ENCODE measurements at regions not wholly inside any gene's neighbourhood (a gene's known extent, or its start where the extent isn't known, plus 50 kb on each side); places are given as distances from the start of the nearest gene placed in this dataset.
"Not testable (repeated sequence)": the region's sequence is repeated elsewhere in the genome, so short reads cannot be mapped to it uniquely, and the experiment has no call there.

DNA sequence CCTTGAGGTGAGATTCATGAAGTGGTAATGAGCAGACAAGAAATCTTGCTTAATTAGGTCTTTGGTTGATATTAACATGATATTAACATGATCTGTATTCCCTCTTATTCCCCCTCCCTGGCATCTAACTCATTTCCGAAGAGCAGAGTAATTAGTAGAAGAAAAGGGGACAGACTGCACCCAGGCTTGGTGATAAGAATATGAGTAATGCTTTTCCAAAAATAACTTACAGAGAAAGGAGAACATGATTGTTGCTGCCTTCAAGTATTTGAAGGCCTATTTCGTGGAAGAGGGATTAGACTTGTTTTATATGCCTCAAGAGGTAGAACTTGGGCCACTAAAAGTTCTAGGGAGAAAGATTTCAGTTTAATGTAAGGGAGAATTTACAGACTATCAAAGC is 130.6 kb upstream of the ATP5MC3 start:
- no peak for DNase-seq

DNA sequence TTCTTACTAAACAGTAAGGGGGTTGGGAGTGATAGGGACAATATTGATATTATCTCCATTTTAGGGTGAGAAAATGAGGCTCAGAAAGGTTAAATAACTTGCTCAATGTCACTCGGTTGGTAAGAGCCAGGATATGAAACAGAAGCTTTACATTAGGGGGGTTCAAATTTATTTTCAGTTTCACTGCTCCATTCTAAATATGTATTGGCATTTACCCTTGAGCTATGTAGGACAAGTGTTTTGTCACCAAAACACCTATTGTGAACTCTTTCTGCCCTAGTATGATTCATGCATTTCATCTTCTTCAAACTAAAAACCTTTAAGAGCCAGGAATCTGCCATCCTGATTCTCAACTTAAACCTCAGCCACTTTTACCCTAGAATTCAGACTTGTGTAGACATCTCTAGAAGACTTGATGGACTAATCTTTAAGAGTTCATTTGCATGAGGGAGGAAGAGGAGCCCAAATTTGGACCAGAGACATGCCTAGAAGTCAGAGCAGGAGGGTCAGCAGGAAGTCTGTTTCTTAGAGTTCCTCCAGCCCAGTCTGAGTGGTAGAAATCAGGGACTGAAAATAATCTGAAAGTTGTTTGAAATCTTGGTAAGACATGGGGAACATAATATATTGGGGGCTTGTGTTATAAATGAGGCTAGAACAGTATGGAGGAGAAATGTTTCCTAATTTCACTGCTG is 129.4 kb upstream of the ATP5MC3 start:
- no peak for DNase-seq

DNA sequence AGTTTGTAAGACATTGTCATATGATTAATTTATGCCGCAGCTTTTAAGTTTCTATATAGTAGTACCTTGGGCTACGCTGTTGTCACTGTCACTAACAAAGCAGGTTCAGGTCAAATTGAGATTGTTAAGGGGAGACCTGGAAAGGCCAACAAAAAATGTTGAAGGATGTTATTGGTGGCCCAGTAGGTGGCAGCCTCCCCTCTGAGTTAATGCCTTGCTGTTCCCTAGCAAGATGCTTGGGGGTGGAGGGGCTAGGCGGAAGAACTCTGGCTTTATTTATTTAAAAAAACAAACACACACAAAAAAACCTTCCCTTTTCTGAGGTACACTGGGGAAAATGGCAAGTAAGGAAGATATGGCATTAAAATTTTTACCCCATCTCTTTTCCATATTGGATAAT is 128.3 kb upstream of the ATP5MC3 start:
- peak; percentile 42 for DNase-seq

DNA sequence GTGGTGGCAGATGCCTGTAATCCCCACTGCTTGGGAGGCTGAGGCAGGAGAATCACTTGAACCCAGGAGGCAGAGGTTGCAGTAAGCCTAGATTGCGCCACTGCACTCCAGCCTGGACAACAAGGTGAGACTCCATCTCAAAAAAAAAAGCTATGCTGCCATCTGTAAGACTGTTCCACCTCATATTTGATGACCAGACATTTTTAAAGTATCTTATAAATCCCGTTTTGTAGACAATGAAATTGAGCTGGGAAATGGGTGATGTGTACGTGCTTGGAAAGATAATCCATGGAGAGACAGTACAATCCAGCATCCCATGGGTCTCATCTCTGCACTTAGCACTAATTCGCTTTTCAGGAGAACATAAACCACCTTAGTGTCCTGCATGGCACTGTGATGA is 126.5 kb upstream of the ATP5MC3 start:
- no peak for DNase-seq

DNA sequence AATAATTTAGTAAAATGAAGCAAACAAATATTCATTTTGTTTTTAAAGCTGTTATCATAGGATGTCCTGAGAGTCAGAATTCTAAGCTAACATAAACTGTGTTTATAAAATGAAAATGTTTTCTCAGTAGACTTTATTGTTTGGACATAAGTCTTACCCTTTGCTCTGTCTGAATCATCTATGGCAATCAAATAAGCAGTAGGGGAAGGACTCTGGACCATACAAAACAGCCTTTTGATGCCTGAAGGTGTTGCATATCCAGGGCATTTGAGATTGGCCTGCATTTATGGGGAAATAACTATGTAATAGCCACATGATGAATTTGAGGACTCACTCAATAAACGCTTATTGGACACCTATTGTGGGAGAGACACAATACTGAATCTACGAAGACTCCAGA is 123.0 kb upstream of the ATP5MC3 start:
- DNase-seq = no peak

DNA sequence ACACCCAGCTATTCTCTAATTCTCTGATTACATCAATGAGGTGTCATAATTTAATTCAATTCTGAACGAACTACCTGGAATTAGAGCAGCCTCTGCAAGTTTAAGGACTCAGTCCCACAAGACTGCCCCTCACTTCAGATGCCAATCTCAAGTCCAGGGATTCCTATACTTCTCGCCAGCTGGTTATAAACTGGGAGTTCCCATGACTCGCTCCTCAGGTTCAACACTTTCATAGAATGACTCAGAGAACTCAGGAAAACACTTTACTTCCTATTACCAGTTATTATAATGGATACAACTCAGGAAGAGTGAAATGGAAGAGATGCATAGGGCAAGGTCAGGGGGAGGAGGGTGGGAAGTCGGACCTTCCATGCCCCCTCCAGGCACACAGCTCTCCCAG is 112.3 kb upstream of the ATP5MC3 start:
- DNase-seq = peak; percentile 46

DNA sequence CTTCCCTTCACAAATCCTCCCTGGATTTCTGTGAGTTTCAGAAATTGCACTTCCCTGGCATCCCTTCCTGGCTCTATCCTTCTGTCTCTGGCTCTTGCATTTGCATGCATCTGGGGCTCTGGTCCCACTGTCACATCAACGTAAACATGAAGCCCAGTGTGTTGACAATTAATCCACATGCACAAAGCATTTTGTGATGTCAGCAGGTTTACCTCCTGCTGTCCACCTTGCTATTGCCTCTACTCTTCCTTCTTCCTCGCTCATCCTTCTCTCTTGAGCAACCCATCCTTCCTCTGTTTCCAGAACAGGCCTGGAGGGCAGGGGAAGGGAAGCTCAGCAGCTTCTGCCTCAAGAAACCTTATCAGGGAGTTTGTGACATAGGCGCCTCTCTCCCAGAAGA is 111.7 kb upstream of the ATP5MC3 start:
- DNase-seq = no peak

DNA sequence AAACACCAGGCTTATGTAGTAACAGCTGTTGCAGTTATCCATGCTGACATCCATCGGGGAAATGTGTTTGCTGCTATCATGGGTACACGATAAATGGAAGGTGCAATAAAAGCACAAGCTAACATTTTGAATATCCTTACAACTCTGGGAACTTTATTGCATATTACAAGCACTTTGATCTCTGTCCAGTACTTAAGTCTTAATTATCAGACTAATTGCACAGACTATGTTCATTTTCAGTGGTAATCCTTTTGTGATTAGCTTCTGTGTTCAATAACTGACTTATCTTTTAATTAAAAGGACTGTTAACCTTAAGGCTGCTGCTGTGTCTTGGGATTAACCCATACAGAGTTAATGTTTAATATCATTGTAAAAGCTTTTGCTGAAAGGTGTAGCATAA is 101.4 kb upstream of the ATP5MC3 start:
- DNase-seq = no peak

DNA sequence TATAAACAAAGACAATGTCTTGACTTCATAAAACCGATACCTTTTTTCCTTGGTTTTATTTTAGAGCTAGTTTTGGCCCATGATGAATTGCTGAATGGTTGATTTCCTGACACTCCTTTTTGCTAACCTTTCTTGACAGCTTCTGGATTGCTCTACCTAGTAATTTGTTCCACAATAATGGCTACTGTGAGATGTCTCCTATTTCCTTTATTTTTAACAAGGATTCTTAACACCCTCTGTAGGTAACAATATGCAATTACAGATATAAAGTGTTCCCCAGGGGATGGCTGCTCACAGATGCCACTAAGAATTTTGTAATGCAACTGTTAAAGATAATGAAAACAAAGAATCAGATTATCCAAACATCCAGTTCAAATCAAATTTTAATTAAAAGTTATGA is 100.8 kb upstream of the ATP5MC3 start:
- DNase-seq = peak; percentile 56

DNA sequence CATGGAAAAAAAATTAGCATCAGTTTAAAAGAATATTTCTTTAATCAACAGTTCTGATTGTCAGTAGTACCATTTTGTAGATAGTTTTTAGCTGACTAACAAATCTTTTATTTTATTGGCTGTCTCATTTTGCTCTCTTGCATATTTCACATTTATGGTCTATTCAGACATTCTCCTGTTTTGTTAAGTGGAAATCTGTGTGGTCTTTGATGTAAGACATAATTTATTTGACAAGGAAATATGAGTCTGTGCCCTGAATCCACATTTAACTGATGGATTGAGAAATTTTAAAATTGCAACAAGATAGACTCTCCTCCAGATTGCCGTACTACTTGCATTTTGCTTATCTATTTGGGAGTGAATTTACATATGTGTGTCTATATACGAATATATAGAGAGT is 96.3 kb upstream of the ATP5MC3 start:
- no peak for DNase-seq

DNA sequence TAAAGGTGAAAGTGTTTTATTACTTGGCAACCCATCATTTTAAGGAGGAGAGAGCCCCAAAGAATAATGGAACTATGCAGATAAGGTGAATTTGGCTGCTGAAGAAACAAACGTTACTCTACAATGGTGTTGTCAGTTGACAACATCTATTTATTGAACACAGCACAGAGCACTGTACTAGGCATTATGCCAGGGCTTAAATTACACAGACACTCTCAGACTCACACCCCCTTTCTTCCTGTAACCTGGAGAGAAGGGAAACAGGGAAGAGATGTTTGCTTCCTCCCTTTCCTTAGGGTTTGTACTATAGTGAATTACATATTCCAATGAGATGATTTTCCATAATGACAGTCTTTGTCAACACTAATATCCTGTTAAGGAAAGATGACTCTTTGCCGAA is 94.0 kb upstream of the ATP5MC3 start:
- DNase-seq = no peak

DNA sequence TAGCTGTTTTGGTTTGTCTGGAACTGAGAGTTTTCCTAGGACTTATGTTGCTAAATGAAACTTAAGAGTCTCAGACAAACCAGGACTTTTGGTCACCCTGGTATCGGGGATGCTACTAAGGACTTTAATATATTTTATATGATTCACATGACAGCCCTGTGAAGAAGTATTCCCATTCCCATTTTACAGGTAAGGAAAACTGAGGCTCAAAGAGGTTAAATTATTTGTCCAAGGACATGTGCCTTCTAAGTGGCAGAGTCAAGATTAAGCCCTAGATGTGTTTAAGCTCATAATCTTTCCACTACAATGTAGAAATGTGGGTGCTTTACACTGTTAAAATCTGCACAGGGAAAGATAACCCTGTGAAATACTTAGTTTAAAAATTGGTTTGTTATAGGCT is 77.7 kb upstream of the ATP5MC3 start:
- DNase-seq = no peak

DNA sequence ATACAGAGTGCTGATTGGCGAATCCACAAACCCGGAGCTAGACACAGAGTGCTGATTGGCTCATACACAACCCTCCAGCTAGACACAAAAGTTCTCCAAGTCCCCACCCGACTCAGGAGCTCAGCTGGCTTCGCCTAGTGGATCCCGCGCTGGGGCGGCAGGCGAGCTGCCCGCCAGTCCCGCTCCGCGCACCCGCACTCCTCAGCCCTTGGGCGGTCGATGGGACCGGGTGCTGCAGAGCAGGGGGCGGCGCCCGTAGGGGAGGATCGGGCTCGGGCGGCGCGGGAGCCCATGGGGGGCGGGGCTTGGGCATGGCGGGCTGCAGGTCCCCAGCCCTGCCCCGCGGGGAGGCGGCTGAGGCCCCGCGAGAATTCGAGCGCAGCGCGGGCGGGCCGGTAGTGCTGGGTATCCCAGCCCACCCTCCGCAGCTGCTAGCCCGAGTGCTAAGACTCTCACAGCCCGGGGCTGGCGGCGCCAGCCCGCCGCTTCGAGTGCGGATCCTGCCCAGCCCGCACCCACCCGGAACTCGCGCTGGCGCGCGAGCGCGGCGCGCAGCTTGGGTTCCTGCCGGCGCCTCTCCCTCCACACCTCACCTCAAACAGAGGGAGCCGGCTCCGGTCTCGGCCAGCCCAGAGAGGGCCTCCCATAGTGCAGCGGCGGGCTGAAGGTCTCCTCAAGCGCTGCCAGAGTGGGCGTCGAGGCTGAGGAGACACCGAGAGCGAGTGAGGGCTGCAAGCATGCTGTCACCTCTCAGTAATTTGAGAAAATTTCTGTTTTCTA is 75.5 kb upstream of the ATP5MC3 start:
- no peak for DNase-seq

DNA sequence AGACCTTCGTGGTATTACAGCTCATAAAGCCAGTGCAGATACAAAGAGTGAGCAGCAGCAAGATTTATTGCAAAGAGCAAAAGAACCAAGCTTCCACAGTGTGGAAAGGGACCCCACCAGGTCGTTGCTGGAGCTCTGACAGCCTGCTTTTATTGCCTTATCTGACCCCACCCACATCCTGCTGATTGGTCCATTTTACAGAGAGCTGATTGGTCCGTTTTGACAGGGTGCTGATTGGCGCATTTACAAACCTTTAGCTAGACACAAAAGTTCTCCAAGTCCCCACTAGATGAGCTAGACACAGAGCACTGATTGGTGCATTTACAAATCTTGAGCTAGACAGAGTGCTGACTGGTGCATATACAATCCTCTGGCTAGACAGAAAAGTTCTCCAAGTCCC is 74.9 kb upstream of the ATP5MC3 start:
- not testable (repeated sequence) for DNase-seq

DNA sequence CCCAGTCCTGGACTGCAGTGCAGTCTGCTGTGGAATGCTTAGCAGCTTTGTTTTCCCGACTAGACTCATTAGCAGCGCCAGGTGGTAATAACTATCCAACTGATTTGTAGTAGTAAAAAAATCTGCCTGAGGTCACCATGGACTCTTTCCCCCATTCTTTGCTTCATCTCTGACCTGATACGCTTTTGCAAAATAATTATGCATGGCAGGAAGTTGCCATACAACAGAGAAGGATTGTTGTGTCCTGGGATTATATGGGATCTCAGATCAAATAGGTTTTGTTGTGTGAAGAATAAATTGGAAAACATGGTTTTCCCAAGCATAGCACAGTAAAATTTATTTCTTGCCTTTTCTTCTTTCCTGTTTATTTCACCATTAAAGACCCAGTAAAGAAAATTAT is 72.4 kb upstream of the ATP5MC3 start:
- no peak for DNase-seq

DNA sequence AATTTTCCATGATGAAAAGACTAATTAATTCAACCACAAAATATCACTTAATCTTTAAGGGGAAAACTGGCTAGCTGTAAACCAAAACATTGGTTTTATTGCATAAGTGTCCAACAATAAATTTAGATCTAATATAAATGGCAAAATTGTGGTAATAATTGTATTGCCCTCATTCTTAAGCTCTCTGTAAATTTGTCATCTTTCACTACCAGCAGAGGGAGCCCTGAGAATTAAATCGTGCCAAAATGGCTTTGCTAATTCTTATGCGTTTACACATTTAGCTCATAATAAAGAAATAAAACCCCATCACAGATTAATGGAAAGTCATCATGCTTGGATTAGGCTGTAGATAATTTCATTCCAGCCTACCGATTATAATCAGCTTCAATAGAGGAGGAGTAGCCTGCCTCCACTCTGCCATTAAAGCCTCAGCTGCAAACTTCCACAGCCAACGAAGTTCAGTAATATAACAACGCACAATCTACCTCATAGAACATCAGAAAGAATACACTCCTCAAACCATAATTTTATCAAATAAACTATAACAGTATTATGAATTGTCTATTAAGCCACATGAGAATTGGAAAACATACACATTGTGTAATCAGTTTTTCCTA is 70.0 kb upstream of the ATP5MC3 start:
- peak; percentile 68 for DNase-seq

DNA sequence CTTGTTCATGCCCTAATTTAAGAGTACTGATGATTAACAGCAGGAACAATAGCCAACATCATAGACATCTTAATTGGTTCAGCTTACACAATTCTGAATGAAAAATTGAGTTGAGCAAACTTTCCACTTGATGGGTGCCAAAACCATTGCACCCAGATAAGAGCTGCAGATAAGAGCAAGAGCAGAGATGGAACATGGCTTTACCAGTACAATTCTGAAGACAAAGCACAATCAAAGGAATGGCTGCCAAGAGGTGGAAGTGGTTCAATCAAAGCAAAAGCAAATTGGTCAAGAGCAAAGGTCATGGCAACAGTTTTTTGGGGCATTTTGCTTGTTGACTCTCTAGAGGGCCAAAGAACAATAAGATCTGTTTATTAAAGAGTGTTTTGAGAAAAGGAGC is 65.6 kb upstream of the ATP5MC3 start:
- DNase-seq = no peak

DNA sequence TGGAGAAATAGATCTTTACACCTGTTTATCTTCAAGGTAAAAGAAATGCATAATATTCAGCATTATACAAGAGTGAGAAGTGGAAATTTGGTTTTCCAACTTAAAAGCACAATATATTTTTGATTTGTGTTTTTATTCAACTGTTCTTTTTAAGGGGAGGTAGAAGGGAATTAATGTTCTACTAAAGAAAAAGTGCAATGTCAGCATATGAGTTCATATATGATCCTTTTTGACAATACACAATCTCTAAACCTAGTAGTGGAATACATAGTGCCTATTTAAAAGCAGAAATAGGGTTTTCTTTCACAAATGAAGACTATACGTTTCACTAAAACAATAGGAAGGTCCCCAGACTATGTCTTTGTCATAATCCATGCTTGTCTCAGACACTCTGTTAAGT is 63.2 kb upstream of the ATP5MC3 start:
- DNase-seq = no peak

DNA sequence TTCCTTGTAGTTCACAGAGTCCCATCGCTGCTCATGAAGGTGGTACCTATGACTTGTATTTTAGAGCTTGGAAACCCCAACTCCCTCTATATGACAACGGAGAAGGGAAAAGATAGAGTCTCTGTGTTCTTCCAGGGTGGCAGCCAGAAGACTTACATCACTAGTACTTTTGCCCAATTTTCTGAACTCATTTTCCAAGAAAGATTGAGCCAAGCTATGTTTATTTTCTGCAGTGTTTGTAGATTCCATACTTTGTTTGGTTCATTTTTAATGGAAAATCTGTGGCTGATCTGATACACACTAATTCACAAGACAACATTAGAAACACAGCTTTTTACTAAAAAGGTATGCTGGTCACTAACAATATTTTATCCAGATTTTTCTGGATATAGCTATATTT is 60.2 kb upstream of the ATP5MC3 start:
- no peak for DNase-seq

DNA sequence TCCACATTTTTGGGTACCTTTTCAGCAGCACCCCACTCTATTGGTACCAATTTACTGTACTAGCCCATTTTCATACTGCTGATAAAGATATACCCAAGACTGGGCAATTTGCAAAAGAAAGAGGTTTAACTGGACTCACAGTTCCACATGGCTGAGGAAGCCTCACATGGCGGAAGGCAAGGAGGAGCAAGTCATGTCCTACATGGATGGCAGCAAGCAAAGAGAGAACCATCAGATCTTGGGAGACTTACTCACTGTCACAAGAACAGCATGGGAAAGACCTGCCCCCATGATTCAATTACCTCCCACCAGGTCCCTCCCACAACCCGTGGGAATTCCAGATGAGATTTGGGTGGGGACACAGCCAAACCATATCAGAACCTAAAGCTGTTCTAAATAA is 58.5 kb upstream of the ATP5MC3 start:
- DNase-seq = not testable (repeated sequence)

DNA sequence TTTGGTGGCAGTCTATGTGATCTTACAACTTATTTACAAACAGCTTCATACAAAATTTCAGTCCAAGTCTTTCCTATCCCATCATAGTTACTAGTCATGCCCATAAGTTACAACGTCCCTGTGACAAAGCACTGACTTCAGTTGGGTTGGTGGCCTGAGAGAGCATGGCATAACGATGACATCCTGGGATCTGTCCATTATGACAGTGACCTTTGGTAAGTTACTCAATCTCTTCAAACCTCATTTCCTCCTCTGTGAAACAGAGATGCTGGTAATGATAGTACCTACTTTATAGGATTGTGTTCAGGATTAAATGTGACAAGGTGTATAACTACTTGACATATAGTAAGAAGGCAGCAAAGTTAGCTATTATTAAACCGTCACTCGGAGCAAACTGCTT is 55.4 kb upstream of the ATP5MC3 start:
- no peak for DNase-seq

DNA sequence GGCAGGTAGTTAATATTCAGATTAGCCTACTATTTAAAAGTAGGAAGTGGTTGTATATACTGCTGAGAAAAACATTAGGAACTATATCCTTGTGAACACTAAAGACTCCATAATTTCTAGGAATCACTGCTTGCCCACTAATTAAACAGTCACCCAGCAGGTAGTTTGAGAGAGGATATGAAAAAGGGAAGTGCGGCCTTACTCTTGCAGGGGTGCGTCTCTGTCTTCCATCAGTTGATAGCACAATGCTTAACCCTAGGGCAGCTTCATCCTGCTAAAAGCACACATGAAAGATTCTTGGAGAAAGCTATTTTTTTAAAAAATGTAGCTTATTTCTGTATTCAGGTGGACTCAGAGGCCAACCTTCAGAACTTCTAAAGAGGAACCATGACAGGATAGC is 53.1 kb upstream of the ATP5MC3 start:
- no peak for DNase-seq

DNA sequence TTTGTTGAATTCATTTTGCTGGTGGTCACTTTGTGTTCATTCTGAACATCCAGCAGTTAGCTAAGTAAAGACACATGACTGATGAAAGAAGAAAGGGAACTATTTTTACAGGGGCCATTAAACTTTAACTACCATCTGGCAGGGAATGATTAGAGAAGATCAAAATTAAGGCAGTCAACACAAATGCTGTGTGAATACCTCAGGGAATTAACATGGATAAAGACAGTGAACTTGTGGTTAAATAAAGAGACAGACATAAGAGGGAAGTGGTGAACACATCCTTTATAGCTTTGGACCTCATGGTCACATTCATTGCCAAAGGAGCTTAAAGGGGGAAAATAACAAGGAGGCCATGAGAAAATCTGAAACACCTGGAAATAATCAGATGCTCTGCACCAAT is 52.6 kb upstream of the ATP5MC3 start:
- no peak for DNase-seq

DNA sequence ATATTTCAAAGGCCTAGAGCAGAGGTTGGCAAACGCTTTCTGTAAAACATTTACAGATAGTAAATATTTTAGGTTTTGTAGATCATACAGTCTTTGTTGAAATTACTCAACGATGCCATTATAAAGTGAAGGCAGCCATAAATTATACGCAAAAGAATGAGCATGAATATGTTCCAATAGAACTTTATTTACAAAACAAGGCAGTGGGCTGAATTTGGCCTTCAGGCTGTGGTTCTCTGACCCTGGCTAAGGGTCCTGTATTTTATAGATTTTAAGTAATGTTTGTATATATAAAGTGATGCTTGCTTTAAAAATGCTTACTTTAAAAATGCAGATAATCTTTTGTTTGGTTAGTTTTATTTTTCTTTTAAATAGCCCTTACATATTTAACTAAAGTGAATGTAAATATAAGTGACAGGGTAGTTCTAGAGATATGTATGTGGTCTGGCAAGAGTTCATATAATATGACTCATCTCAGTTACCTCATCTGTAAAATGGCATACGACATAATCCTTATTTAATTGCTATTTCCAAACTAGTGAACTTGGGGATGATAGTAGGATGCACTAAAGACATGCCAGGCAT is 51.7 kb upstream of the ATP5MC3 start:
- DNase-seq = no peak

Data from dermis blood vessel endothelial cell (primary cell).